ENCODE measurements at regions not wholly inside any gene's neighbourhood (a gene's known extent, or its start where the extent isn't known, plus 50 kb on each side); places are given as distances from the start of the nearest gene placed in this dataset.

DNA sequence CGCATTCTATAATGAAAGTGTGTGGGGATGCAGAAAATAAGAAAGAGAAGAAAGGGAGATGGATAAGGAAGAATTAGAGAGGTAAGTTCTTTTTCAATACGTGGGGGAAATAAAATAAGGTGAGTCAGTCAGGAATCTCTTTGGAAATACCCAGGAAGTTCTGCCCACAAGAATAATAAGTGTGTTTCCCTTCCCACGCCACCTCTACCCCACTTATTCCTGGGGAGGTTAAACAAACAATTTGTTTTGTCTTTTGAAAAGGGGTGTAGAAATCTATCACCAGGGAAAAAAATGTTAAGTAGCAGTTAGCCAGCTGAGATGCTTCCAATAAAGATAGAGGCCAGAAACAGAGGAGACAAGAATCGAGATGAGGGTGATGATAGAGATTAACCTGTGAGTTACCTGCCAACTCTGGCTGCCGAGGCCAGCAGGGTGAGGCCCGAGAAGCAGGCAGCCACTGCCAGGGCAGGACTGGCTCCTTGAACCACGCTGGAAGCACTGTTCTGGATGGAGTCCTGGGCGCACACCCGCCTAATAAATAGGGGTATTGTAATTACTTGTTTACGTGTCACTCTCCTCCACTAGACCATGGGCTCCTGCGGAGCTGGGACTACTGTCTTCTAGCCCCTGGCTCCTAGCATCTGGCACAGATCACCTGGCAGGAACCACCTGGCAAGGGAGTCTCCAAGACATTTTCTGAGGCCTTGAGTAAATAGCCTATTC lies 191.3 kb downstream of the FGFR2 start:
- in situ Hi-C loops (cut with HindIII; ENCODE audit: low sequenced_read_pairs) = no loop called here

DNA sequence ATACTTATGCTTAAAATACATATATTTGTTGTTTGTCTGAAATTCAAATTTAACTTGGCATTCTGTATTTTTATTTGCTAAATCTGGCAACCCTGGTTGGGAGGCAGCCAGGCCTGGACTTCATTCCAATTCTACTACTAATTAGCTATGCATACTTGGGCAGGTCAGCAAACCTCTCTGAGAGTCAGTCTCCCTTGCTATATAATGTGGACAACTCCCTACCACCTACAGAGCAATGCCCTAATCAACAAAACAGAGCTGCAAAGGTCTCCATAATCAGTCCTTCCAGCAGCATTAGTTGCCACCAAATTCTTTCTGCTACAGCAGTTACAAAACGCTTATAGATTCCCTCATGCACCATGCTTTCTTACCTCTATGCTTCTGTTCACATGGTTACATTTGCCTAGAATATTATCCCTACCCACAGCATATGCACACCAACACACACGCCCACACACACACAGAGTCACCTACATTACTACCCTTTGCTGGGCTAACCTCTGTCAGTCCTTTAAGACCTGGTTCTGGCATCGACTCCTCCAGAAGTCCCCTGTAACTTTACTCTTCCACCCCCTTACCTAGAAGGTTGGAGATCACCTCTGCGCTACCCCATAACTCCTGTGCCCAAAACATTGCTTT lies 188.7 kb downstream of the FGFR2 start:
- in situ Hi-C loops (cut with HindIII; ENCODE audit: low sequenced_read_pairs) = no loop called here
- DNase-seq (ENCODE audit: low spot score) = no peak

More for the DNA sequence above, 191.3 kb downstream of the FGFR2 start:
- no peak for DNase-seq (ENCODE audit: low spot score)

DNA sequence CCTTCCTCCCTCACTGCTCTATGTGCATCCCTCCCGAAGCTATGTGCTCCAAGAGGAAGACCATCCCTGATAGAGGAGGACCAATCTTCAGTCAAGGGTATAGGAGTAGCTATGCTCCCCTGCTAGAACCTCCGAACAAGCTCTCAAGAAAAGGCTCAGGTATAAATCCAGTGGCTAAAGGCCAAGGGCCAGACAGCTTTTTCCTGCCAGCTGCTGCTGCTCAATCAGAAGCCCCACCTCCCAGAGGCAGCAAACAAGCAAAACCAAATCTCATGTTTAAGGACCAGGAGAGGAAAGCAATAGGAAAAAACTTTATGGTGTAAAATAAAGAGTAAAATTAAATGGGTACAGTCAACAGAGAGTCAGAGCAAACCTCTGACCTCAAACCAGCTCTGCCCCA lies 187.2 kb downstream of the FGFR2 start:
- in situ Hi-C loops (cut with HindIII; ENCODE audit: low sequenced_read_pairs) = no loop called here
- DNase-seq (ENCODE audit: low spot score) = no peak

DNA sequence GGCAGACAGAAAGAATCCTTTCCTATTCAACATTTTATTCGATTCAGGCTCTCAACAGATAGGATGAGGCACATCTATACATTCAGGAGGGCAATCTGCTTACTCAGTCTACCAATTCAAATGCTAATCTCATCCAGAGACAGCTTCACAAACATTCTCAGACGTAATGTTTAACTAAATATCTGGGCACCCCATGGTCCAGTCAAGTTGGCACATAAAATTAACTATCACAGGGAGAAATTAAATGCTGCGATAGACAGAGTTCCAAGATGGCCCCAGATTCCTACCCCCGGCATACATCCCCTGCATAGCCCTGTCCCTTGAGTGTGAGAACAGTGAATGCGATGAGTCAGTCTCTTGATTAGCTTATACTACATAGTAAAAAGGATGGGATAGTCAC lies 184.3 kb downstream of the FGFR2 start:
- in situ Hi-C loops (cut with HindIII; ENCODE audit: low sequenced_read_pairs) = no loop called here
- DNase-seq (ENCODE audit: low spot score) = no peak

DNA sequence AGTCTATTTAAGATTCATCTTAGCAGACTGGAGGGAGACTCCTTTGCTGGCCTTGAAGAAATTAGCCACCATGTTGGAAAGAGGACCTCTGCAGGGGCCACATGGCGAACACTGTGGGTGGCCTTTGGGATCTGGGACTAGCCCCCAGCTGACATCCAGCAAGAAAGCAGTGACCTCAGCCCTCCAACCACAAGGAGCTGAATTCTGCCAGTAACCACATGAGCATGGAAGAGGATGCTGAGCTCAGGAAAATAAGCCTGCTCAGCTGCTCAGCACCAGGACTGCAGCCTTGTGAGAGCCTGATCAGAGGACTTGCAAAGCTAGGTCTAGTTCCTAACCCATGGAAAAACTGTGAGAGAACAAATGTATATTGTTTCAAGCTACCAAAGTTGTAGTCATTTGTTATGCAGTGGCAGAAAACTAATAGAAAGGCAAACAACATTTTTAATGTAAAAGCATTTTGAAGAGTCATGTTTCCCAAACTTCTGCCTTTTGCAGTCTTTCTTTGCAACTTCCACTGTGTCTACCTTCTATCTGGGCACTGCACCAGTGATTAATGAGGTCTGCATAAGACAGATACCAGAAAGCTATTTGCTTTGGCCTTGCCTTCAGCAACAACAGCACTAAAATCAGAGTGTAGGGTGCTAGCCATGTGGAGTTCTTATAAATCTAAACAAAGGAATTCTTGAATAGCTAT lies 183.7 kb downstream of the FGFR2 start:
- in situ Hi-C loops (cut with HindIII; ENCODE audit: low sequenced_read_pairs) = no loop called here
- no peak for DNase-seq (ENCODE audit: low spot score)

DNA sequence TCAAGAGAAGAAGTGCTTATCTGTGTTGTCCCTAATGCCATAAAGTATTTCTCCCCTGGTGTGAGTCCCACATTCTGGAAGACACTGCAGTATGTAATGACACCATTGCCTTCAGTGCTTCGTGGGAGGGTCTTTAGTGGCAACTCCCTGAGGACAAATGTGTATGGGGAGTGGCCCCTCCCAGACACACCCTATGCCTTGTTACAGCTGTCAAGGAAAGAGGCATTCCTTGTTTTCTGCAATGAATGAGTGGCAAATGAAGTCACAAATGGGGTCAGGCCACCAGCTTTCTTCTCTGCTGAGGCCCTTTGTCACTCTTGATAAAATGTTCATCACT lies 183.2 kb downstream of the FGFR2 start:
- in situ Hi-C loops (cut with HindIII; ENCODE audit: low sequenced_read_pairs) = no loop called here
- DNase-seq (ENCODE audit: low spot score) = no peak

DNA sequence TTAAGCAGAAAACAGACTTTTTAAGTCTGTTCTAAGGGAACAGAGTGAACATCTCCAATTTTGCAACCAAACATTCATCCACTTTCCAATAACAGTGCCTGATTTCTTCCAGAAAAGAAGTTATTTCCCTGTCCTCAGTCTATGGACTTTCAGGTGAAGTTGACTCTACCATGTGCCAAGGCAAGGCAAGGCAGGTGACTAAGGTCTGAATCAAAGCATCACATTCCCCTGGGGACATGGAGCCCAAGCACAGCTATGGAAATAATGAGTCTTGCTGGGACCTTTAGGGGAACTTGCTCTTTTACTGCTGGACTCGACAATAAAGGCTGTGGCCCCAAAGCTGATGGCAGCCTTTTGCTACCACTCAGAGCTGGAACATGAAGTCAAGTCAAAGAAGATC lies 182.2 kb downstream of the FGFR2 start:
- no peak for DNase-seq (ENCODE audit: low spot score)
- in situ Hi-C loops (cut with HindIII; ENCODE audit: low sequenced_read_pairs) = no loop called here

DNA sequence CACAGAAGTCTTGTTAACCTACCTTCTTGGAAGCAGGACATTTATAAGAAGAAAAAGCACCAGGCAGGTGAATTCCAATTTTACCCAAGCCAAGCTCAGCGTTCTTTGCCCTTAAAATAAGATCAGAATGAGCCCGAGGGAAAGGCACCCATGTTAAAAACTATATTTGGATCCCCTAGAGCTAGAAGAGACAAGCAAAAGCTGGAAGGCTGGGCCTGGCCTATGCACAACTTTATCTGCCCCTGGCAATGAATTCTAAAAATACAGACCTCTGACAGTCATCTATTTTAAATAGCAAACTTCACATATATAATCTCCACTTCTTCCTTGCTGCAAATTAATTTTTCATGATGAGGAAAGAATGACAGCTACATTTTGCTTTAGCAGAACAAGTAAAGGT lies 180.9 kb downstream of the FGFR2 start:
- DNase-seq (ENCODE audit: low spot score) = no peak
- in situ Hi-C loops (cut with HindIII; ENCODE audit: low sequenced_read_pairs) = no loop called here

DNA sequence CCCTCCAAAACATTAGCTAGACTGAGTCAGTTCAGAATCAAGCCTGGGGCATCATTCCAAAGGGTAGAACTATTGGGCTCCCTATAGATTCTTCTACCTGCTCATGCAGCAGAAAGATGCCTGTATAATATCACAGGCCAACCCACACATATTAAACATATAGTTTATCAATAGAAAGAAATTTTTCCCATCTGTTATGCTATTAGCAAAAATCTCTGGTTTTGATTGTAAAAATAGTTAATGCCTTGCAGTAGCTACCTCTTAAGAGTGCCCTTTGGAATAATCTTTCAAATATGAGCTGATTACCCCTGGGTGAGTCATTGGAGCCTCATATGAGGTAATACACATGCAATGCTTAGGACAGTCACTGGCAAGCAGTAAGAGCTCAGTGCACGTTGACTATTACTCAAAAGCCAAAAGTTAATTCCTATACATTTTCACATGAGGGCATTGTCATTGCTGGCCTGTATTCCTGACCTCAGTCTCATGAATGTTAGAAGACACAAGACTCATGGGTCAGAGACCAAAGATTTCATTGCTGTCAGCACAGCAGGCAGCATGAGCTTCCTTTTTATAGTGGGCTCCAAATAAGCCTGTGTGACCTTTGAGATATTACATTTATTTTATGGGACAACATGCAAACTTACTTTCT lies 180.0 kb downstream of the FGFR2 start:
- no peak for DNase-seq (ENCODE audit: low spot score)
- in situ Hi-C loops (cut with HindIII; ENCODE audit: low sequenced_read_pairs) = no loop called here

DNA sequence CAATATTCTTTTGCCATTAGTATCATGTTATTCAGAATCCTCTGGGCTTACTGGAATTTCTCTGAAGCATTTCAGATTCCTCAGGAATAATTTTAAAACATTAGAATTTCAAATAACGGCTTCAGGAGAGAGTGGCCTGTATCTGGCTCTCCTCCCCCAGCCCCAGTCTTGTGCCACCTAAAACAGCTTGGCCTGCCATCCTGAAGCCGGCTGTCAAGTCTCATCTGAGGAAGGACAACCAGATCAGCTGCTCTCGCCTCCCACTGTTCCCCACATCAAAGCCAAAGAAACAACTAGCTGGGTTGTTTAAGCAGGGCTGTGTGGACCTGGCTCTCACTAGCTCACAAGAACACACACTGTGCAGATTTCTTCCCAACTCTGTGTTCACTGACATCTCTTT lies 178.2 kb downstream of the FGFR2 start:
- no peak for DNase-seq (ENCODE audit: low spot score)
- in situ Hi-C loops (cut with HindIII; ENCODE audit: low sequenced_read_pairs) = no loop called here

DNA sequence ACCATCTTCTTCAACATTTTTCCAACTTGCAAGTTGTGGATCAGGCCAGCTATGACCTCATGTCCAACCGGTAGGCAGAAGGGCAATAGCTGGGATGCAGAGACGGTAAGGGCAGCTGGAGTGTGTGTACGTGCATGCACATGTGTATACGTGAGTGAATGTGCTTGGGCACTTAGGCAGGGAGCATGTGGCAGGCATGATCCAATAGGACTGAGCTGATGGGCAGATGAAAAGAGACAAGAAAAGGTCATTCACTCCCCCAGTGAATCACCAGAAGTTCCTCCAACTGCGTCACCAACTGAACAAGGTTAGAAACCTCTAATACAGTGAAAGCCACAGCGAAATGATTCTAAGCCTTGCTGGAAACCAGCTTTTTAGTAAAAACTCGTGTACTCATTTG lies 176.1 kb downstream of the FGFR2 start:
- in situ Hi-C loops (cut with HindIII; ENCODE audit: low sequenced_read_pairs) = no loop called here
- DNase-seq (ENCODE audit: low spot score) = no peak

DNA sequence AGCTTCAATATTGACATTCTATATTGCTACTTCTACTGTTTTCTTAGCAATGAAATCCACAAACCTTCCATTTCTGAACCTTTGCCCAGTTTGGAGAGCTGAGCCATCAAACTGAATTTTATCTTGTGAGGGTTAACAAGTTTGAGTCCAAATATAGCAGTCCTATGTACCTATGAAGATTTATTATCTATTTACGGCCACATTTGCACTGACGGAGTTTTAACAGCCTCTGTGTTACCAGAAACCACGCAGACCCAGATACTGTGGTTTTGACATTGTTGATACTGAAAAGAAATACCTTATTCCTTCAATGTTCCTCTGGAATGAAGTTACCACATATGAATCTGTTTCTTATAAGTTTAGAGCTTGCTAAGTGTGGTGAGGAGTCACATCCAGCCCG lies 172.6 kb downstream of the FGFR2 start:
- in situ Hi-C loops (cut with HindIII; ENCODE audit: low sequenced_read_pairs) = no loop called here
- DNase-seq (ENCODE audit: low spot score) = no peak

DNA sequence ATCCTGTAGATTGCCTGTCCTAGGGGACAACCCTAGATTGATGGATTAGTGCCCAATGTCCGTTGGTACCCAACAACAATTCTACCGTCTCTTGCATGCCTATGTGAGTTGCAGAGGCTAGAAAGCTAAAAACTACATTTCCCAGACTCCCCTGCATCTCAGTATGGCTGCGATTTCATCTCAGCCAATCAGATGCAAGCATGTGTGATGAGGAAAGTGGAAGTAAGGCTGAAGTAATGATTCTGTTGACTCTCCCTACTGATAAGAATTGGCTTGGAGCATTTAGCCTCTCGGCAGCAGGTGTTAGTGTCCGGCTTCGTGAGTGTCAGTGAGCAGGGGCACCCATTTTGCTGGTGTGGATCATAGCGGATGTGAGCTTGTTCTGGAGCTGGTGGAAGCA lies 171.9 kb downstream of the FGFR2 start:
- no peak for DNase-seq (ENCODE audit: low spot score)
- in situ Hi-C loops (cut with HindIII; ENCODE audit: low sequenced_read_pairs) = no loop called here
